IMR-90 (cell line): ENCODE measurements at regions not wholly inside any gene's neighbourhood (a gene's known extent, or its start where the extent isn't known, plus 50 kb on each side); places are given as distances from the start of the nearest gene placed in this dataset.

Experiments
- ATAC-seq: fragments of 200-7000 bp; cut with Tn5 transposase; 2 replicates; pipeline ENCODE4 v1.9.1; 2020; ENCODE audit warnings: low read depth, mild to moderate bottlenecking, moderate library complexity
- BruUV-seq: library from RNA; stranded (reverse); fragments of 400-500 nt; replicated peaks from 2 replicates; lab custom pipeline; 2021; lab: Mats Ljungman, UMichigan
- CTCF ChIA-PET: fragments of 300-600 bp; formaldehyde crosslinking; extraction: SDS; loops from one replicate; lab custom pipeline; 2021; ENCODE audit warnings: antibody characterized with exemption; lab: Yijun Ruan, JAX
- POLR2A ChIA-PET: fragments of 300-600 bp; sonication (Branson Sonifier 250); formaldehyde crosslinking; loops from one replicate; lab custom pipeline; 2022; ENCODE audit warnings: antibody characterized with exemption; ENCODE audit not compliant: unreplicated experiment; lab: Charles Lee
- DNase-seq: peaks from one replicate; pipeline ENCODE4 v3.0.0; 2013
- H2AFZ ChIP-seq: replicated peaks from 2 replicates; pipeline ENCODE3; 2013; ENCODE audit warnings: low read length, mild to moderate bottlenecking; ENCODE audit not compliant: poor library complexity
- H2AK5ac ChIP-seq: 2 replicates; pipeline ENCODE4 v1.6.1; 2013; ENCODE audit warnings: low read depth, low read length, inconsistent platforms
- H2AK9ac ChIP-seq: replicated peaks from 2 replicates; pipeline ENCODE3; 2013; ENCODE audit warnings: mild to moderate bottlenecking, low read depth, low read length, moderate library complexity; ENCODE audit not compliant: poor library complexity
- H2BK120ac ChIP-seq: 2 replicates; pipeline ENCODE4 v1.6.1; 2013; ENCODE audit warnings: low read depth, low read length, inconsistent platforms
- H2BK15ac ChIP-seq: 3 replicates; pipeline ENCODE4 v1.6.1; 2013; ENCODE audit warnings: low read depth, low read length, inconsistent platforms
- H2BK20ac ChIP-seq: 2 replicates; pipeline ENCODE4 v1.6.1; 2013; ENCODE audit warnings: low read depth, mild to moderate bottlenecking, inconsistent platforms, low read length, moderate library complexity
- H2BK5ac ChIP-seq: 2 replicates; pipeline ENCODE4 v1.6.1; 2013; ENCODE audit warnings: mild to moderate bottlenecking, low read depth, low read length, inconsistent platforms; ENCODE audit not compliant: poor library complexity, severe bottlenecking
- H3K14ac ChIP-seq: replicated peaks from 2 replicates; pipeline ENCODE4 v1.6.1; 2013; ENCODE audit warnings: low read depth, low read length, inconsistent platforms
- H3K18ac ChIP-seq: 2 replicates; pipeline ENCODE4 v1.6.1; 2013; ENCODE audit warnings: low read depth, low read length, control low read depth
- H3K23ac ChIP-seq: 2 replicates; pipeline ENCODE4 v1.6.1; 2013; ENCODE audit warnings: low read depth, low read length, inconsistent platforms
- H3K27ac ChIP-seq: 2 replicates; pipeline ENCODE4 v1.5.1; 2013; ENCODE audit warnings: mild to moderate bottlenecking, control low read depth, low read length; ENCODE audit not compliant: insufficient read depth
- H3K27me3 ChIP-seq: 2 replicates; pipeline ENCODE4 v1.6.1; 2013; ENCODE audit warnings: low read length; ENCODE audit not compliant: control insufficient read depth, insufficient read depth
- H3K36me3 ChIP-seq: 2 replicates; pipeline ENCODE4 v1.6.1; 2013; ENCODE audit warnings: low read length, mixed read lengths; ENCODE audit not compliant: control insufficient read depth, insufficient read depth
- H3K4ac ChIP-seq: 2 replicates; pipeline ENCODE4 v1.6.1; 2013; ENCODE audit warnings: low read depth, low read length, inconsistent platforms
- H3K4me1 ChIP-seq: 2 replicates; pipeline ENCODE4 v1.6.1; 2013; ENCODE audit warnings: low read length, mixed read lengths; ENCODE audit not compliant: control insufficient read depth, insufficient read depth
- H3K4me2 ChIP-seq: 2 replicates; pipeline ENCODE4 v1.6.1; 2013; ENCODE audit warnings: low read depth, mild to moderate bottlenecking, control low read depth, low read length, moderate library complexity
- H3K4me3 ChIP-seq: 2 replicates; pipeline ENCODE4 v1.5.1; 2013; ENCODE audit warnings: low read depth, mild to moderate bottlenecking, control low read depth, low read length, moderate library complexity; ENCODE audit not compliant: insufficient read depth
- H3K56ac ChIP-seq: 2 replicates; pipeline ENCODE4 v1.6.1; 2013; ENCODE audit warnings: low read length, inconsistent platforms; ENCODE audit not compliant: insufficient read depth; ENCODE audit errors: extremely low read depth
- H3K79me1 ChIP-seq, 2 experiments: 2 replicates each; pipeline ENCODE4 v1.6.1; 2013; ENCODE audit warnings: low read length in 2 of 2, inconsistent platforms in 1 of 2, low read depth in 1 of 2
- H3K9ac ChIP-seq: 2 replicates; pipeline ENCODE4 v1.6.1; 2013; ENCODE audit warnings: low read depth, low read length, control low read depth
- H3K9me1 ChIP-seq: 2 replicates; pipeline ENCODE4 v1.6.1; 2013; ENCODE audit warnings: low read length, inconsistent platforms; ENCODE audit not compliant: insufficient read depth
- H3K9me3 ChIP-seq: 2 replicates; pipeline ENCODE4 v1.6.1; 2013; ENCODE audit warnings: low read length; ENCODE audit not compliant: control insufficient read depth, insufficient read depth
- H4K20me1 ChIP-seq: 2 replicates; pipeline ENCODE4 v1.6.1; 2013; ENCODE audit warnings: low read length, inconsistent platforms; ENCODE audit not compliant: insufficient read depth
- H4K5ac ChIP-seq: 2 replicates; pipeline ENCODE4 v1.6.1; 2013; ENCODE audit warnings: mild to moderate bottlenecking, low read depth, low read length, control low read depth
- H4K8ac ChIP-seq, 2 experiments: 2 replicates each; pipeline ENCODE4 v1.6.1; 2013; ENCODE audit warnings: low read depth in 2 of 2, low read length in 2 of 2, control low read depth in 1 of 2, inconsistent platforms in 1 of 2
- H4K91ac ChIP-seq: 2 replicates; pipeline ENCODE4 v1.6.1; 2013; ENCODE audit warnings: low read depth, low read length, inconsistent platforms; ENCODE audit not compliant: insufficient read depth
- CEBPB ChIP-seq: IDR thresholded peaks from 2 replicates; pipeline ENCODE4 v1.6.1; 2012; ENCODE audit warnings: low read depth, low read length, improper control_type of control experiment
- CHD1 ChIP-seq: IDR thresholded peaks from 2 replicates; pipeline ENCODE4 v1.6.1; 2012; ENCODE audit warnings: low read depth, low read length, improper control_type of control experiment
- FOS ChIP-seq: fragments of 150-350 bp; IDR thresholded peaks from 2 replicates; pipeline ENCODE4 v1.6.1; 2016; ENCODE audit warnings: low read depth, low read length
- MAFK ChIP-seq: IDR thresholded peaks from 2 replicates; pipeline ENCODE4 v1.6.1; 2012; ENCODE audit warnings: low read depth, low read length, improper control_type of control experiment
- MAZ ChIP-seq: IDR thresholded peaks from 2 replicates; pipeline ENCODE4 v1.6.1; 2012; ENCODE audit warnings: low read depth, mild to moderate bottlenecking, low read length, improper control_type of control experiment, moderate library complexity, borderline replicate concordance
- MXI1 ChIP-seq: IDR thresholded peaks from 2 replicates; pipeline ENCODE4 v1.6.1; 2012; ENCODE audit warnings: low read depth, mild to moderate bottlenecking, low read length, moderate library complexity, borderline replicate concordance
- POLR2A ChIP-seq: IDR thresholded peaks from 2 replicates; pipeline ENCODE4 v1.6.1; 2012; ENCODE audit warnings: mild to moderate bottlenecking, low read depth, low read length
- RAD21 ChIP-seq: IDR thresholded peaks from 2 replicates; pipeline ENCODE4 v1.6.1; 2012; ENCODE audit warnings: low read length, improper control_type of control experiment
- RCOR1 ChIP-seq: IDR thresholded peaks from 2 replicates; pipeline ENCODE4 v1.6.1; 2012; ENCODE audit warnings: mild to moderate bottlenecking, low read length, improper control_type of control experiment; ENCODE audit not compliant: insufficient replicate concordance
- RFX5 ChIP-seq: IDR thresholded peaks from 2 replicates; pipeline ENCODE4 v1.8.0; 2012; ENCODE audit warnings: low read depth, mild to moderate bottlenecking, low read length, moderate library complexity
- dilution Hi-C: fragments of 300-500 bp; cut with HindIII; formaldehyde crosslinking; loops from one replicate; pipeline ENCODE4 v1.14.3; 2018; ENCODE audit warnings: low sequenced_read_pairs; ENCODE audit not compliant: unreplicated experiment
- in situ Hi-C: fragments of 300-500 bp; cut with MboI; formaldehyde crosslinking; loops from 3 replicates; pipeline ENCODE4 v1.14.3; 2019; ENCODE audit warnings: low sequenced_read_pairs, inconsistent platforms, mixed read lengths
- intact Hi-C: fragments of 100-400 bp; cut with micrococcal nuclease; formaldehyde crosslinking; loops from 2 replicates; pipeline ENCODE4 v1.10.0; 2022
- TF ChIP-seq, protein P1 (sequence below): fragments of 150-350 bp; IDR thresholded peaks from 2 replicates; pipeline ENCODE4 v1.6.1; 2017; ENCODE audit warnings: mild to moderate bottlenecking, antibody characterized with exemption, low read length, low read depth
- TF ChIP-seq, protein P2 (sequence below): conservative IDR thresholded peaks from 2 replicates; pipeline ENCODE4 v1.5.1; 2012; ENCODE audit warnings: mild to moderate bottlenecking, low read depth, low read length, improper control_type of control experiment
- TF ChIP-seq, protein P3 (sequence below): fragments of 150-350 bp; IDR thresholded peaks from 2 replicates; pipeline ENCODE4 v1.6.1; 2016; ENCODE audit warnings: low read depth, mild to moderate bottlenecking, low read length, moderate library complexity, borderline replicate concordance

DNA sequence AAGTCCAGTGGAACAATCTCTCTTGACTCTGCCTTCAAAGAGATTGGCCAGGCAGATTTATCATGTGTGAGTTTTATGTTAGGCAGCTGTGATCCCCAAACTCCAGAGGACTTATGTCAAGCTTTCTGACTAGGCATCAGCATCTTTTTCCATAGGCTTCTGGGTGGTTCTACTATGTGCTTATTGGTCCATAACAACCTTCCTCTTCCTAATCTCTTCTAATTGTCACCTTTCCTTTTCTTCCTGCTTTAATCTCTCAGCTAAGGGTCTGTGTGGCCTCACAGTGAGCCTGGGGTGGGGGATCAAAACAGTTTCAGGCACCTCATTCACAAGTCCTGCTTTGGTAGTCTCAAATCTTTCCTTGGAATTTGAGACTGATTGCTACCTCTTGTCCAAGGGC, 170.9 kb upstream of the CHD1 start:
- DNase-seq (no peak), ATAC-seq (no peak)
- Histone ChIP-seq H3K4me1 (no peaks in the 10 kb centered on the region), H2AFZ (no peak overlapping the region), H3K4me2 (no peak overlapping the region), H3K9me3 (no peaks in the 10 kb centered on the region), H2BK20ac (no peak overlapping the region), H2AK9ac (no peak overlapping the region), H4K8ac (no peak overlapping the region), H3K27ac (no peak overlapping the region), H3K23ac (no peak overlapping the region), H4K5ac (no peak overlapping the region), H3K14ac (no peak overlapping the region), H3K4me3 (no peak overlapping the region), H4K20me1 (no peaks in the 10 kb centered on the region), H2BK15ac (no peak overlapping the region), H2BK5ac (no peak overlapping the region), H3K27me3 (no peaks in the 10 kb centered on the region), H3K9me1 (no peaks in the 10 kb centered on the region), H3K56ac (no peak overlapping the region), H3K4ac (no peak overlapping the region), H3K36me3 (no peaks in the 10 kb centered on the region), H2AK5ac (no peak overlapping the region), H4K91ac (no peak overlapping the region), H3K79me1 (no peaks in the 10 kb centered on the region), H3K9ac (no peak overlapping the region), H2BK120ac (no peak overlapping the region), H3K18ac (no peak overlapping the region)
- intact Hi-C loops (no loop called here), in situ Hi-C loops (no loop called here), dilution Hi-C loops (no loop called here)
- TF ChIP-seq RFX5 = no peak
- TF ChIP-seq RAD21 = no peak
- no peak for TF ChIP-seq RCOR1
- TF ChIP-seq MXI1 = no peak
- TF ChIP-seq, protein P1, sequence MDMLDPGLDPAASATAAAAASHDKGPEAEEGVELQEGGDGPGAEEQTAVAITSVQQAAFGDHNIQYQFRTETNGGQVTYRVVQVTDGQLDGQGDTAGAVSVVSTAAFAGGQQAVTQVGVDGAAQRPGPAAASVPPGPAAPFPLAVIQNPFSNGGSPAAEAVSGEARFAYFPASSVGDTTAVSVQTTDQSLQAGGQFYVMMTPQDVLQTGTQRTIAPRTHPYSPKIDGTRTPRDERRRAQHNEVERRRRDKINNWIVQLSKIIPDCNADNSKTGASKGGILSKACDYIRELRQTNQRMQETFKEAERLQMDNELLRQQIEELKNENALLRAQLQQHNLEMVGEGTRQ = no peak
- no peak for TF ChIP-seq CHD1
- no peak for TF ChIP-seq POLR2A
- TF ChIP-seq FOS = no peak
- TF ChIP-seq, protein P2, sequence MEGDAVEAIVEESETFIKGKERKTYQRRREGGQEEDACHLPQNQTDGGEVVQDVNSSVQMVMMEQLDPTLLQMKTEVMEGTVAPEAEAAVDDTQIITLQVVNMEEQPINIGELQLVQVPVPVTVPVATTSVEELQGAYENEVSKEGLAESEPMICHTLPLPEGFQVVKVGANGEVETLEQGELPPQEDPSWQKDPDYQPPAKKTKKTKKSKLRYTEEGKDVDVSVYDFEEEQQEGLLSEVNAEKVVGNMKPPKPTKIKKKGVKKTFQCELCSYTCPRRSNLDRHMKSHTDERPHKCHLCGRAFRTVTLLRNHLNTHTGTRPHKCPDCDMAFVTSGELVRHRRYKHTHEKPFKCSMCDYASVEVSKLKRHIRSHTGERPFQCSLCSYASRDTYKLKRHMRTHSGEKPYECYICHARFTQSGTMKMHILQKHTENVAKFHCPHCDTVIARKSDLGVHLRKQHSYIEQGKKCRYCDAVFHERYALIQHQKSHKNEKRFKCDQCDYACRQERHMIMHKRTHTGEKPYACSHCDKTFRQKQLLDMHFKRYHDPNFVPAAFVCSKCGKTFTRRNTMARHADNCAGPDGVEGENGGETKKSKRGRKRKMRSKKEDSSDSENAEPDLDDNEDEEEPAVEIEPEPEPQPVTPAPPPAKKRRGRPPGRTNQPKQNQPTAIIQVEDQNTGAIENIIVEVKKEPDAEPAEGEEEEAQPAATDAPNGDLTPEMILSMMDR = no peak
- TF ChIP-seq MAZ = no peak
- TF ChIP-seq, protein P3, sequence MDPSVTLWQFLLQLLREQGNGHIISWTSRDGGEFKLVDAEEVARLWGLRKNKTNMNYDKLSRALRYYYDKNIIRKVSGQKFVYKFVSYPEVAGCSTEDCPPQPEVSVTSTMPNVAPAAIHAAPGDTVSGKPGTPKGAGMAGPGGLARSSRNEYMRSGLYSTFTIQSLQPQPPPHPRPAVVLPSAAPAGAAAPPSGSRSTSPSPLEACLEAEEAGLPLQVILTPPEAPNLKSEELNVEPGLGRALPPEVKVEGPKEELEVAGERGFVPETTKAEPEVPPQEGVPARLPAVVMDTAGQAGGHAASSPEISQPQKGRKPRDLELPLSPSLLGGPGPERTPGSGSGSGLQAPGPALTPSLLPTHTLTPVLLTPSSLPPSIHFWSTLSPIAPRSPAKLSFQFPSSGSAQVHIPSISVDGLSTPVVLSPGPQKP = no peak
- TF ChIP-seq MAFK = no peak
- TF ChIP-seq CEBPB = no peak
- BruUV-seq = no TSS peak
- ChIA-PET CTCF (no interaction called here), POLR2A (no interaction called here)
